HT-29 (cell line): ENCODE measurements at regions not wholly inside any gene's neighbourhood (a gene's known extent, or its start where the extent isn't known, plus 50 kb on each side); places are given as distances from the start of the nearest gene placed in this dataset.
A peak's percentile ranks its signal among the peaks of the same experiment; 100 is the strongest.
"Not testable (repeated sequence)": the region's sequence is repeated elsewhere in the genome, so short reads cannot be mapped to it uniquely, and the experiment has no call there.

Experiments
- DNase-seq: peaks from one replicate; pipeline ENCODE4 v3.0.0-alpha.2; 2015; ENCODE audit warnings: low spot score

- no peak for DNase-seq
These were observed 73.2 kb downstream of the ZIC4 start for GRCh38 chr3:147333098-147333497.

DNA sequence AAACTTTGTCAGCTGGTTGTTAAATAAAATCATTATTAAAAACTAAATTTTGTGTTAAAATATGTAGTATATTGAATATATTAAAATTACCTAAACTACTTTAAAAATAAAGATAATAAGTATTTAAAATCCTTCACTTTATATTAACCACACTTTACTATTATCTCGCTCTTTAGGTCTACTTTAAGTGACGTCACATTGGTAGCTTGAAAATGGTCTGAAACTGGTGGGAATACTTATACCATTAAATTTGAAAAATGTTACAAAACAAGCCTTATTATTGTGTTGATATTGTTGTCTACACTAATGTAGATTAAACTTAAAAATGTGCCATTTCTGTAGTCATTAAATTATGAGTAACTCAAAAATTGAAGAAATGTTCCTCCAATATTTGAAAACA, 77.6 kb downstream of the ZIC4 start:
- DNase-seq = no peak

- no peak for DNase-seq
These were observed 82.0 kb downstream of the ZIC4 start for GRCh38 chr3:147324356-147324755.

DNA sequence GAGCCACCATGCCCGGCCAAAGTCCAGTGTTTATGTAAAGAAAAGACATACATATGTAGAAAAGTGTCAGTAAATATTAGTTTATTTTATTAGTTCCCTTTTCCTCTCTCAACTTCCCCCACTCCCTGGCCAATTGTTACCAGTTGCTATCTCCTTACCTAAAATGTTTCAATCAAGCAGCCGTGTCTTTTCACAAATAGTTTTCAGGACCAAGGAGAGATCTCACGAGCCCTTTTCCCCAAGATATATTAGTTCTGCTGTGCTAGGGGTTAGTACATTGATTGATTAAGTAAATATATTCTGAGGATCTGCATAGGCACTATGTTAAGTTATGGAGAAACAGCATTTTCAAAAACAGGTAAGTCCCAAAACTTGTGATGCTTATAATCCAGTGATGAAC, 87.4 kb downstream of the ZIC4 start:
- no peak for DNase-seq

DNA sequence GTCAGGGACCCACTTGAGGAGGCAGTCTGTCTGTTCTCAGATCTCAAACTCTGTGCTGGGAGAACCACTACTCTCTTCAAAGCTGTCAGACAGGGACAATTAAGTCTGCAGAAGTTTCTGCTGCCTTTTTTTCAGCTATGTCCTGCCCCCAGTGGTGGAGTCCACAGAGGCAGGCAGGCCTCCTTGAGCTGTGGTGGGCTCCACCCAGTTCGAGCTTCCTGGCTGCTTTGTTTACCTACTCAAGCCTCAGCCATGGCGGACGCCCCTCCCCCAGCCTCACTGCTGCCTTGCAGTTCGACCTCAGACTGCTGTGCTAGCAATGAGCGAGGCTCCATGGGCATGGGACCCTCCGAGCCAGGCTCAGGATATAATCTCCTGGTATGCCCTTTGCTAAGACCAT, 89.3 kb downstream of the ZIC4 start:
- DNase-seq = not testable (repeated sequence)

DNA sequence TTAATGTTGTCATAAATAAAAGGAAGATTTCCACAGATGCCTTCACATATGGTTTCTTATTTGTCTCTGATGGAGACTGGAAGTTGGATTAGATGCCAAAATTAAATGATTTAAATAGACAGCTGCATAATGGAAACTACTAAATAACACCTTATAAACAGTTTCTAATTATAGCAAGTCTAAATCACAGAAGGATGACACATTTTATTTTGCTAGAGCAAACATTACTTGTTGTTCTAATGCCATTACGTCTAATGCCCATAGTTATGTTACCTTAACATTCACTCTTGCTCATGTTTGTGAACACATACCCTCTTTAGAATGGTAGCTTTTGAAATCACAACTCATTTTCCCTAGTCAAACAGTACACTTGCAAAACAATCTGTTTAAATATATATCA, 92.8 kb downstream of the ZIC4 start:
- DNase-seq = no peak

- DNase-seq = no peak
These were observed 93.5 kb downstream of the ZIC4 start for GRCh38 chr3:147312786-147313280.

DNA sequence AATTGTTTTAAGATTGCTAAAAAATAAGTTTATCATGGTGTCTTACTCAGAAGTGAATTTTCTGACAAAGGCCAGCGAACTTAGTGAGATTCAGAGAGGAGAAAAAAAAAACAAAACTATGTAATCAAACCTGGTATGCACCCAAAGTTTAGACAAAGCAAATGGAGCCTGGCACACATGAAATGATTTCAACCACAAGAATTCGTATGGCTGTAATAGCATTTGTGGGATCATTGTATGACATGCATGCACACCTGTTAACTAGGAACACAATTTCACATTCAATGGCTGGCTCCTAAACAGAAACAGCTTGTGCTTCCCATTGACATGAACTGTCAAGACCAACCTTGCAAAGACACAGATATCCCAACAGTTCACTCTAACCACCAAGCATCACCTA, 94.6 kb downstream of the ZIC4 start:
- no peak for DNase-seq

DNA sequence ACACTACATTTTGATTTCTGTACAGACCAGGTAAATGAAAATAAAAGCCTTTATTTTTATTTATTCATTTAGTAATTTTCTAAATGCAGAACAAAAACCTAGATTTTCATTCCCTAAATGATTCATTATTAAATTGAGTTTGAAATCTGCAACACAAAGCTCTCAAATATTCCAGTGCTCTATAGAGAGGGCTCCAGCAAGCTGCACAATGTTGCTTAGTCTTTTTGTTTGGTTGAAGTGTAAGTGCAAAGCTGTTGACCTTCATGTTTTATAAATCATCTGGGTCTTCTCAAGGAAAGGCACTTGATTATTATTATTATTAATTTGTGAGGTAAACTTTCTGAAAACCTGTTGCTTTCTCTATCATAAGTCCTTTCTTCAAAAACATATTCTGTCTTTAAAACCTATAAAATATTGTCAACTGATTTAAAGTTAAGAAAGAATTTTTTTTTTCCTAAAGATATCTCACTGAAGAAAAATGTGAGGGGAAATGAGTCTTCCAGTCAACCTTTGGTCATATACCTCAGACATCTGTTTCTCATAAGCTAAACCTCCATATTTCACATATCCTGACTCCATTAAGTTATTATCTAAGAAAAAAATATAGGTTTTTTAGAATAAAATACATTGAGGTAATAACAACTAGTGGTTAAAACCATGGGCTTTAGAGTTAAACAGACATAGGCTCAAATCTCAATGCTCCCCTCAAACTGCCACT, 100.7 kb downstream of the ZIC4 start:
- DNase-seq = no peak

DNA sequence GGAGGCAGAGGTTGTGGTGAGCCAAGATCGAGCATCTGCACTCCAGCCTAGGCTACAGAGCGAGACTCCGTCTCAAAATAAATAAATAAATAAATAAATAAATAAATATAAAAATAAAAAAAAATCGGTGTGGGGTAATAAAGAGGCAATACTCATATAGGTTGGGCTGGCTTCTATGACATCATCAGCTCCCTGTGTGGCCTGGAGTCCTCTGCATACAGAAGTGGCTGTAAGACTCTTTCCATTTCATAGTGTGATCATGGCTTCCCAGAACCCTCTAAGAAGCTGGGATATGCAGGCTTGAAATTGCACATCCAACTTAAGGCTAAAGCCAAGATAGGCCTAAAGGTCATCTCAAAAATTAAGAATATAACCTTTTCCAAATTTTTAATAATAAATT, 101.6 kb downstream of the ZIC4 start:
- DNase-seq = no peak

DNA sequence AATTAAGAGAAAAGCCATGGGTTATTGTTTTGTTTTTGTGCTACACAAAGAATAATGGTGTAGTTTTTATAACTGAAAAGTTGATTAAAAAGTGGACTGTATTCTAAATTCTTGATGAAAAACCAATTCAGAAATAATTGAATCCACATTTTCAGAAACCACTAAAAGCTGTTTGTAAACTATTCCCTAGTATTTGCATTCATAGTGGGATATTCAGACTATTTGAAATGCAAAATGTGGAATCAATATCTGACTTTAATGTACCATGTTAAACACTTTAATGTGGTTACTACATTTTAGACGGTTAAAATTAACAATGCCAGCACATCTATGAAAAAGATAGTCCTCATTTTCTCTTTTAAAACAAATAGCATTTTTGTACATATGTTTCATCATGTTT, 104.6 kb downstream of the ZIC4 start:
- no peak for DNase-seq

GRCh38 chr3:147299656-147300055, 106.7 kb downstream of the ZIC4 start:
- no peak for DNase-seq

DNA sequence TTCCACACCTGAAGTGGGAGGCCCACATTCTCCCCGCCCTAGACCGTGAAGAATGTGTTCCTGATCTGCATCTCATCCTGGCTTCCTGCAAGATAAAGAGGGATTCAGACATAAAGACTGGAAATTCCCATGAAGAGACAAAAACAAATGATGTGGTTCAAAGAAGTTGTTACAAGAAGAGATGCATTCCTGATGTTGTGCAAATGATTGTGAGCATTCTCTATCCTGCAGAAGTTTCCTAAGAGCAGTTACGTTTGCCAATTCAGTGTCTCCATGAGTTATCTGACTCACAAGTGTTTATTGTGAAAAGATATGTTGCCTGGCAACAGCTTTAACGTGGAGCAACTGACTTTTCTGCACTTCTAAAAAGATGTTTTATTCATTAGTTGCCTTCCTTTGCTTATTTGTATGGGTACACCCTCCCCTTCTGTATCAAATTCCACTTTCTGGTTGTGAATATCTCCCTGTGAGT, 107.8 kb downstream of the ZIC4 start:
- peak; percentile 45 for DNase-seq

GRCh38 chr3:147297761-147298350, 108.5 kb downstream of the ZIC4 start:
- DNase-seq = no peak

- DNase-seq = not testable (repeated sequence)
These were observed 119.0 kb downstream of the ZIC4 start for GRCh38 chr3:147287370-147287769.

DNA sequence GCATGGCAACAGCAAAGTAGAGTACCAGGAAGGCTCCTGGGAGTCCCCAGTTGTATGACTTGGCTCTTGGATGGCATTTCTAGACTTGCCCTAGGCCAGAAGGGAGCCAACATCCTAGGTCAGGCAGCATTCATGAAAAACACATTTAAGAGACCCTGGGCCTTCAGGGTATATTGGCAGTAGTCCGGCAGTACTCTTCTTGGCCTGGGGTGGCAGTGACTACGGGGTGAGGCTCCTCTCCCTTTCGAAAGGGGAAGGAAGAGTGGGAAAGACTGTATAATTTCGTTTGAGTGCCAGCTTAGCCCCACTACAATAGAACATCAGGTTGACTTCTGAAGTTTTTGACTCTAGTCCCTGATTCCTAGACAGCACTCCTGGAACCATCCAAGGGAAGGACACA, 136.4 kb downstream of the ZIC4 start:
- DNase-seq = no peak

GRCh38 chr3:147267434-147267833, 138.9 kb downstream of the ZIC4 start:
- DNase-seq = no peak

- no peak for DNase-seq
These were observed 148.4 kb downstream of the ZIC4 start for GRCh38 chr3:147257944-147258343.

- DNase-seq = no peak
These were observed 149.6 kb downstream of the ZIC4 start for GRCh38 chr3:147256739-147257138.

- no peak for DNase-seq
These were observed 159.4 kb downstream of the ZIC4 start for GRCh38 chr3:147246906-147247305.

- DNase-seq = not testable (repeated sequence)
These were observed 160.7 kb downstream of the ZIC4 start for GRCh38 chr3:147245638-147246037.

- not testable (repeated sequence) for DNase-seq
These were observed 161.3 kb downstream of the ZIC4 start for GRCh38 chr3:147245022-147245421.

DNA sequence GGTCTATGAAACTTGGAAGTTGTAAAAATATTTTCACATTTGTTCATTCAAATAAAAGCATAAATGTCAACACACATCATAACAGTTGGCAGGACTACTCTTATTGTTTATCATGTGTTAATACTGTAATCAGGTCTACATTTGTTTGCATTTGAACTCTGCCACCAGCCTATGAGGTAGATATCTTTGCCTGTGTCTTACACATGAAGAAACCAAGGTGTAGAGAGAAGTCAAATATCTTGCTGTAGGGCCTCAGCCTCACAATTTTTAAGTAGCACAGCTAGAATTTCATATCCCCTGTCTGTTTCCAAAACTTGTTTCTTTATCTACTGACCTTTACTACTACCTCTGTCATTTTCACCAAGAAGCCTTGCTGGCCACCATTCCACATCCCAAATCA, 161.9 kb downstream of the ZIC4 start:
- no peak for DNase-seq
